Endothelial cell of hepatic sinusoid (primary cell): ENCODE measurements at regions not wholly inside any gene's neighbourhood (a gene's known extent, or its start where the extent isn't known, plus 50 kb on each side); places are given as distances from the start of the nearest gene placed in this dataset.

ENCODE experiments used
- in situ Hi-C: cut with HindIII; loops from 2 replicates; pipeline ENCODE4 v1.10.0; 2017; ENCODE audit warnings: low sequenced_read_pairs

DNA sequence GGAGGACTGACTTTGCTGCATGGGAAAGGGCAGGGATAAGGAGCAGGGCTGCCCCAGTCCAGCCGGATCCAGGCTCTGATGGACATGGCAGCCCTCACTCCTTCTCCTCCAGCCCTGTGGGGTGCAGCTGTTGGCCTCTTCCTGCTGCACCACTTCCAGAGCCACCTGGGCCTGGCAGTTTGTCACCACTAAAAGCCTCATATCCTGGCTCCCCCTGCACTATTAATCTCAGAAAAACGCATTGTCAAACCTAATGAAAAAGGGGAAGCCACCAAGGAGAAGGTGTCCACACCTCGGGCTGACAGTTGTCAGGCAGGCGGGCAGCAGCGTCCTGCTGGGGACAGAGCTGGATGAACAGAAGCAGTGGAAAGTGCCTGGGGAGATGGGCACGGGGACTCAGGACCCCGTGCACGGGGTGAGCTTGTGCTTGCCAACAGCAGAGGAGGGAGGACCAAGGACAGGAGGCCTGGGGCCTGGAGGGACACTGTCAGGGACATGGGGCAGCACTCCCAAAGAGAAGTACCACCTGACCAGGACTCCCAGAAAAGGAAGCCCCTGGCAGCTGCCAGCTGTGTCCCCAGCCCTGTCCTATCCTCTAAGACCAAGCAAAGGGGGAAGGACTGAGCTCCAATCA, 151.1 kb upstream of the TSHZ3 start:
- in situ Hi-C loops: no loop called here

DNA sequence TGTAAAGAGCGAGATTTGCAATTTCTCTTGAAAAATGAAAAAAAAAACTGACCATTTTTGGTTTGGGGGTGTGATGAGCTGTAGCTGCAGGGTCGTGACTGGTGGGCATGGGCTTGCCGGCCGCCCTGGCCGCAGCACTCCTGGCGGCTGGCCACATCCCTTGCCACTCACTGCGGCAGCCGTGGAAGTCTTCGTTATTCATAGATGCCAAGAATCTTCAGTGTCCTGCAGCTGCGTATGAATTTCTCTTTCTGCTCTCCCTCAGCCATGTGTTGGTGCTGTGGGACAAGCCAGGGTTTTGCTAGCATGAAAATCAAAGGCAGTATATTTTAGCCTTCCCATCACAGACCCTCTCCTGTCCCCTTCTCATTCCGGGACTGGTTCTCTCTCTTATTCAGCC, 151.7 kb upstream of the TSHZ3 start:
- in situ Hi-C loops: no loop called here

DNA sequence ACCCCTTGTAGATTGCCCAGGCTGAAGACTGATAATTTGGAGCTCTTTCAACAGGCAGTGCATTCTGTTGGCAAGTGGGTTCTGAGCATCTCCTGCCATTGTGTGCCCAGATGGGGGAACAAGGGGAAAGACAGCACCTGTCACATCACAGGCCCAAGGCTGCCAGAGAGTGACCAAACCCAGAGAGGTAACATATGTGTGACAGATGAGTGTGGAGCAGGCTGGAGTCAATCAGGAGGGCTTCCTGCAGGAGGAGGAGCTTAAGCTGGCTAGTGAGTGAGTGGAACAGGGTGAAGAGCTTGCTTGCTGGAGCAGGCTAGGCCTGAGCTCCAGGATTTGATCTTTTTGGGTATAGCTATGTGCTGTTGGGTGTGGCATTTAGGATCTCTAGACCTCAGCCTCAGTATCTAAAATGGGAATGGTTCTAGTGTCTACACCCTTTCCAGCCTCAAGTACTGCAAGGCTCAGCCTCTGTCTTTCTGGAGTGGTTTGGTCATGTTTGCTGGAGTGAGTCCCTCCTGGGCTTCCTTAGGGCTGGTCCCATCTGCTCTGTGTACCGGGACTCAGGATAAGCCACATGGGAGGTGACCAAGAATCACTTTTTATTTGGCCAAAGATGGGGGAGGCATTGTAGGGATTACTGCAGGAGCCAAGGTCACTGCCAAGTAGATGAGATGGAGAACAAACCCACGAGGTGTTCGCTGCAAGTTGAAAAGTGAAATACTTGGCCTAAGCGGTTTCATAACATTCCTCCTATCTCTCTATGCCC, 152.4 kb upstream of the TSHZ3 start:
- in situ Hi-C loops: no loop called here

DNA sequence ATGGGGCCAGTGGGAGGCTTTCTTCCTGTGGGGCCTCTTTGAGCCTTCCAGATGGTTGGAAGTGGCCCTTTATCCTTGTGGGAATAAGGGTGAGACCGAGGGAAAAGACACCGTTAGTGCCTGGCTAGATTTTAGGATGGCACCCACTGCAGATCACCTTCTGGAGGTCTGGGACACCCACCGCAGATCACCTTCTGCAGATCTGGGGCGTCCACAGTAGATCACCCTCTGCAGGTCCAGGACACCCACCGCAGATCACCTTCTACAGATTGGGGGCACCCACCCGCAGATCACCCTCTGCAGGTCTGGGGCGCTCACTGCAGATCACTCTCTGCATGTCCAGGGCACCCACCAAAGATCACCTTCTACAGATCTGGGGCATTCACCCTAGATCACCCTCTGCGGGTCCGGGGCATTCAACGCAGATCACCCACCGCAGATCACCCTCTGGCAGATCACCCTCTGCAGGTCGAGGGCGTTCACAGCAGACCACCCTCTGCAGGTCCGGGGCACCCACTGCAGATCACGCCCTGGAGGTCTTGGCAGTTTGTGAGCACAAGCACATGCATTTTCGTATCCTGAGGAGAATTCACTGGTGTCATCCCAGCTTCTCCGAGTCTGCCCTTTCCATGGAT, 153.4 kb upstream of the TSHZ3 start:
- in situ Hi-C loops: no loop called here

DNA sequence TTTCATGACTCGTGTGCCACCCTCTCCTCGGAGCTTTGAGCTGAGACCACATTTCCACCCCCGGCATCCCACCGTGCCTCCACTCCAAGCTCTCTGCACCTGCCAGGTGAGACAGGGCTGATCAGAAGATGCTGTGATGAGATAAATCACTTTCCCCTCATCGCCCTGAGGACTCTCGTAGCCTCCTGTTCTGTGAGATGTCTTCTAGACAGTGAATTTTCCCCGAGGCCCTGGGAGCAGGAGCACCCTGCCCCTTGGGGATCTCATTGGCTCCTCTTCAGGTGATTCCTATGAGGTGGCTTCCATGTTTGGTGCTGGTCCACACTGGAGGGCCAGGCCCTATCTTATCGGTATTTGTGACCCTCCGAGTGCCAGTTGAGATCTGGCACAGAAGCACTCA, 154.0 kb upstream of the TSHZ3 start:
- in situ Hi-C loops: no loop called here

DNA sequence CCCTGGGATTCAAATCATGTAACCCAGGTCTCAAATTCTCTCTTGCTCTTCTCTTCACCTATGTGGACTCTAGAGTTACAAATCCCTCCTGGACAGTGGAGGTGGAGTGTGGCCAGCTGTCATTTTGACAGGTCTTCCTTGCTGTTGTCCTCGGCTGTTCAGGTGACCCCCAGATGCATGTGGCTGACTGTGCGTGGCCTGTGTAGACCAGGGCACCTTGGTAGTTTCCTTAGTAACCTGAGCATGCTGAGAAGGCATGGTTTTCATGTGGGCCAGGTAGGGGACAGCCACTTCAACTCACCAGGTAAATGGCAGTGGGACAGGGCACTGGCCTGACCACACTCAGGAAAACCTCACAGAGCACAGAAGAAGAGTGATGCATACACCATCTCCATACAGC, 155.0 kb upstream of the TSHZ3 start:
- in situ Hi-C loops: no loop called here

DNA sequence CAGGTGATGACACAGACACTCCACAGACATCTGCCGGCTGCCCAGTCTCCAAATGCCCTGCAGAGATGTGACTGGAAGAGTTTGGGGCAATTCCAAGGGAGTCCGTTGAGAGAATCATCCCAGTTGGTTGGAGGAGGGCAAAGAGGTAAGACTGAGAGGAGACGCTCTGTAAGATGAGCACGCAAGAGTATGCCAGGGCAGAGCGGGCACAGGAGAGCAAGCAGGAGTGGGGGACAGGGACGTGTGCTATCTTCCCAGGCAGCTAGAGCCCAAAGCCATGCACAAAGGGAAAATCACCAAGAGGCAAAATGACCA, 156.3 kb upstream of the TSHZ3 start:
- in situ Hi-C loops: no loop called here

DNA sequence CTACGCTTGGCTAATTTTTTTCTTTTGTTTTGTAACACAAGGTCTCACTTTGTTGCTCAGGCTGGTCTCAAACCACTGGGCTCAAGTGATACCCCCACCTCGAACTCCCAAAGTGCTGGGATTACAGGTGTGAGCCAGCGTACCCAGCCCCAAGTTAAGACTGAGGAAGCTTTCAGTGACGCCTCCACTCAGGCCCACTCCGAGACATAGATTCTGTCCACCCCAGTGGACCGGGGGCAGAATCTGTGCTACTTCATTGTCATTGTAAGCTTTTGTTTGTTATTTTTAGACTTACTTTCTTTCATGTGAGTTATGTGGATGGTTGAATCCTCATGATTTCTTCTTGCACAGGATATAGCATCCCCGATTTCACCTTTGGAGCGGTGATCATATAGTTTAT, 156.9 kb upstream of the TSHZ3 start:
- in situ Hi-C loops: no loop called here

DNA sequence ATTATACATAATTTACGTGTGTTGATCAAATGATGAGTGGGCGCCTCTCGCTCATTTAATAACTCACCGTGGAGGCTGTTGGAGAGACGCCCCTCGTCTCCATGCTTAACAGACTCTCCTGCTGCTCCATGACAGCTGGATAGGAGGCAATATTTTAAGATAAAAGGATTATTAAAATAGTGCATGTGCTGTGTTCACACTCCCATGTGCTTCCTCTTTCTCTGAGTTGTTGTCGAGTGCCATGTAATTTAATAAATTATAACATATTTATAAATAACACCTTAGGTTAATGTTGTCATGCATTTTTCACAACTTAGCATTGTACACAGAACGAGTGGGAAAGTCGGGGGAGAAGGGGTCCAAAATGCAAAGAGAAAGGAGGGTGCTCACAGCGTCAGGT, 161.4 kb upstream of the TSHZ3 start:
- in situ Hi-C loops: no loop called here

DNA sequence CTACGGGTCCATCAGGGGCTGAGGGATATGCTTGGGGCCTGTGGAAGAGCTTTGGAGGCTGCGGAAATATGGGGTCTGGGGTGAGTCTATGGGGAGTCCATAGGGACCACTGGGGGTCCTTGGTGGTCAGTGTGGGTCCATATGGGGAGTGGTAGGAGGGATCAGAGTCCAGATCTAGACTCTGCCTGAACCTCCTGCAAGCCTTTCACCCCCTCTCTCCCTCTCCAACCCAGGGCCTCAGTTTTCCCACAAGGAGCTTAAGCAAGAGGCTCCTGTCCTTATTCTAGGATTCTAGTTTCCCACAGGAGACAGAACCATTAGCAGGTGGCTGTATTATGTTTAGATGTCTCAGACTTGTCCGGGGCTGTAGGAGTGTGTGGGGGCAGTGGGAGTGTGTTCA, 161.9 kb upstream of the TSHZ3 start:
- in situ Hi-C loops: no loop called here

DNA sequence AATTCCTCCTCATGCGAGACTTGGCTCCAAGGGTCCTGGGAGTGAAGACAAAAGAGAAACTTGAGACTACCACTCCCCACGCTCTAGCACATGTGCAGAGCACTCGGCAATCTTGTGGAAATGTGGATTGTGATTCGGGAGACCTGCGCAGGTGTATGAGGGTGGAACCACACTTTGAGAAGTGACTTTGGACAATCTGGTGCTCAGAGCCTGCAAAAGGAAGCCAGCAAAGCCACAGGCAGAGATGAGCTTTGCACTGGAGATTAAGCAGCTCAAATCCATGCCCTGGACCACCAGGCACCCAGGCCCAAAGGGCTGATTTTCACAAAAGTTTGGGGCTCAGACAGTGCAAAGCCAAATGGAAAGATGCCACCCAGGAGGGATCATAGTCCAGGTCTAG, 162.5 kb upstream of the TSHZ3 start:
- in situ Hi-C loops: no loop called here

DNA sequence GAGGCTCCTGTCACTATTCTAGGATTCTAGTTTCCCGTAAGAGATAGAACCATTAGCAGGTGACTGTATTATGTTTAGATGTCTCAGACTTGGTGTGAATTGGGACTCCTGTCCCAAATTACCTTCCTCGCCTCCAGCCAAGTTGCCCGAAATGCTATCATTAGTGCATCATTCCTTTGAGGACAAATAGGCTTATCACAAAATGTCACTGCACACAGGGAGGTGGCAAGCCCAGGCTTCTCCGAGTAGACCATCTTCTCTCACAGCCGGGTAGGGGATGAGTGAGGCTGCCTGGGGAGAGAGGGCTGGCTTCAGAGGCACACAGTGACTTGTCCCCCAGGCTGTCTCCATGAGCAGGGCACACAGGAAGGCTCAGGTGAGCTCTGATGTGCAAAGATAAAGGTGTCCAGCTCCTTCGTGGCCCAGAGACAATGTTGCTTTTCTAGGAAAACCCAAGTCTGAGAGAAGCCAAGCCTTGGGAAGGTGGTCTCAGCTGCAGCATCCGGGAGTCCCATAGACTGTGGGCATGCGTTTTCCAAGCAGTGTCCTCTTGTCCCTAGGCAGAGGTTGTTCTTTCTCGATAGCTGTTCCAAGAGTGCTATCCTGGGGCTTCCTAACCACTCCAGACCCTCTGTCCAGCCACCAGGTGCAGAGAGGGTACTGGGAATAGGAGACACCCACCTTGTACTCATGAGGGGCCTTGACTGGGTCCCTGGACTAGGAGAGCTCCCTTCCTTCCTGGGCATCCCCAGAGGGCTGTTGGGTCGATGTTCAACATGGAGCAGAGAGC, 163.1 kb upstream of the TSHZ3 start:
- in situ Hi-C loops: no loop called here

DNA sequence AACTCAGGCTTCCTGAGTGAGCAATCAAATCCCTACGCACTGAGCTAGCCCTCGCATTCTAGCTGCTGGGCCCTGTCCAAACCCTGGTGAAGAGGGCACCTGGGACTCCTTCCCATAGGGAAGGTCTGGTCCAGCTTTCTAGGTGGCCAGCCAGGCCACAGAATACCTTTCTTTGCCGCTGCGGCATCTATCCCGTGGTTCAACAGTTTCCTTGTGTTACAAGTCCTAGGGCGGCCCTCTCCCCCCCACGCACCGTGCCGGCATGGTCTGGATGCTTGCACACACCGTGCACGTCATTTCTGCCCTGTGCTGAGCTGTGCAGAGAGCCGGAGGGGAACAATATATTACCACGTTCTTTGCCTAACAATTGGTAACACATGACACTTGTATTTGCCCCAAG, 164.6 kb upstream of the TSHZ3 start:
- in situ Hi-C loops: no loop called here

DNA sequence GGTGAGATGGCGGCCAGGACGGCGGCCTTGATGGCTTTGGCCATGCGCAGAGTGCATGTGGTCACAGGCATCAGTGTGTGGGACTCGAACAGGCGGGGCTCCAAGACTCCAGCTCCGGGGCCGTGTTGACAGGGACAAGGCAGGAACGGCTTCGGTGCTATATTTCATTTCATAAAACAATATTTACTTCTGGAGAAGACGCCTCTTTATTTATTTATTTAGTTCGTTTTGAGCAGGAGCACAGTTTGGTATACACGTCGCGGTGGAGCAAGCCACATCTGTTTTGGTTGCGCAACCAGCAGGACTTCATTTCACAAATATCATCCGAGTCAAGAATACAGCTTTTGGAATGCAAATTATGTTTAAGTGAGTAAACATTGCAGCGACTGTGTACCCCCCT, 166.7 kb upstream of the TSHZ3 start:
- in situ Hi-C loops: no loop called here

DNA sequence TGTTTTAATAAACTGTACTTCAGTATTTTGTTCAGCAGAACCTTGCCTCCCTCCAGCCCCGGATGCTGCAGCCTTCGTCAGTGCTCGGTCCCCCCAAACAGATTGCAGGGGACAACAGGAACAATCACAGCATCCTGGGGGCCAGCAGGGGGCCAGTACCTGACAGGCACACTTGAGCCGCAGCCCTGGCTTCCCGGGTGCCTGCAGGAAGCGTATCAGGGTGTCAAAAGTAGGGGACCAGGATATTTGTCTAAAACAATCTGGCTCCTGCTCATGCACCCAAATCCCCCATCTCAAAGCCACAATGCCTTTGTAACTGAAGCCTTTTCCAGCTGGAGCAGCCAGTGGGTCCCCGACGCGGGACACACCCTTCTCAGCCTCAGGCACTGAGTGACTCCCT, 167.5 kb upstream of the TSHZ3 start:
- in situ Hi-C loops: no loop called here

DNA sequence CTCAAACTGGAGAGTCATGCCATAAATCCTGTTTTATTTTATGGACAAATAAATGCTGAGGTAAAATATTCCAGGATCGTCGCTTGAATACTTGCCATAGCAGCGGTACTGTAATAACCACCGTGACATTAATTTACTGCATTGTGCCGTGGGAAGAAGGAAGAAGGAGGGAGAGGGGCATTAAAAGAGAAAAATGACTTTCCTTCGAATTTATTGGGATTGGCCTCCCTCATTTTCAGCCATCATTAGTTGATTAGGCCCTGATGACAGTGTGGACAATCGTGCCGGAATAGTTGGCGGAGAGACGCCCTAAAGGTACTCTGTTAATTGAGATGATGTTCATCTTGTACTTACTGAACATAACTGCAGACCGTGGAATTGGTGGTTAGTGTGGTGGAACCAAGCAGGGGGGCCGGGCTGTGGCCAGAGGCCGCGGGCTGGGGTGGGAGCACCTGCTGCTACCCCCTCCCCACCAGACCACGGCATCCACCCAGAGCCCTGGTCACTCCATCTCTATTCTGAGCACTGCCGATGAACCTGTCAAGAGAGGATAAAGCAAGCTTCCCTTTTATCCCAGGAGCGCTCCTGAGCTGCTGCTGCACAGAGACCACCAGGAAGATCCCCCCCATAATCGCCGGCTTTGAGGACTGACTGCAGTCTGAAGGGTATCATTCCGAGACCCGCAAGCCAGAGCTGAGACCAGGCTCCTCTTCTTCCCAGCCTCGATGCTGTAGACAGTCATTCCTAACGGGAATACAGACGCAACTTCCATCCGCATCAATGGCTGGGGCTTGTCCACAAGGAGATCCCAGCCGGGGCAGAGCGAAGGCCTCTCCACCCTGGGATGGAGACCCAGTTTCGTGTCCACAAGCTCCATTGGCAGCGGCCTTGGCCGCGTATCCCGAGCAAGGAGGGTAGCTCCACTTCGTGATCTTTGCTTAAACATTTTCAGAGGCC, 168.3 kb upstream of the TSHZ3 start:
- in situ Hi-C loops: no loop called here

DNA sequence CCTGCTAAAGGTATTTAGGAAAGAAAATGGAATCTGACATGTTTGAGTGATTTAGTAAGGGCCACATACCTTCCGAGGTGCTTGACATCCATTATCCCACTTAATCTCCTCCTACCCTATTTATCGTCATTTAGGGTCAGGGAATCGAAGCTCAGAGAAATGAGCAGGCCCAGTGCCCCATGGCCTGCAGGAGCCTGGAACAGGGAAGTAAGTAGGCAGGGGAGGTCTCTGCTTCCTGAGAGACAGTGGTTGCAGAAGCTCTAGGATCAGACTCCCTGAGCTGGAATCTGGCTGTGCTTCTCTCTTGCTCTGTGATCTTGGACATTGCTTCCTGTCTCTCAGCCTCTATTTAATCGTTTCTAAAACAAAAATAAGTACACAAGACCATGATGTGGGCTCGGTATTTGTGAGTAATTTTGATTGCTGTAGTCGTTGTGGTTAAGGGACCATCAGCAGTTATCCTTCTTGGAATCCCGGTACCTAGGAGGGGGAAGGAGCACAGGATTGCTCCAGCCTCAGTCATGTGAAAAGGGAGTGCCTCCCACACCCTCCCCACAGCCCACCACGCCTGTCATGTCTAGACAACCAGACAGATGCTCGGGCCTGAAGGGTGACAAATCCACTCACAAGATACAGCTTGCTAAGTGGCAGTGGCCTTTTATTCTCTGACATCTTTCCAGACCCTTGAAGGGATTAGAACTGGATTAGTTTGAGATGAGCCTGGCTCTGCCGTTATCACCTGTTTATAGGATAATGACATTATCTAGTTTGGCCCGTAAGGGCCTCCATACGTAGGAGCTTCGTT, 169.2 kb upstream of the TSHZ3 start:
- in situ Hi-C loops: no loop called here

DNA sequence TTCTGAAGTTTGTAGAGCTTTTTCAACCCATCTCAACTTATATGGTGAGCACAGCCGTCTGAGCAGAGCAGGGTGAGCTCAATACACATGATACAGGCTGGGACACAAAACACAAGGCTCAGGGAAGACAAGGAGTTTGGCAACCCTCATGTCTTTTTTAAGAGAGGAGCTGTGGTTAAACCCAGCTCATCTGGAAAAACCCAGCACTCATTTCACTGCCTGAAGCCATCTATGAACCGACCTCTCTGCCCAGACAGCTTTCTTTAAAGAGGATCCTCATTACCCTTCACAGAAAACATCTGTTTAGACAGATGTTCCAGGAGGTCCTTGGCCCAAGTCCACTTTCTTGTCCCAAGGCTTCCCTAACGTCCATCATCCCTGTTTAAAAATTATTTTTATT, 170.0 kb upstream of the TSHZ3 start:
- in situ Hi-C loops: no loop called here

DNA sequence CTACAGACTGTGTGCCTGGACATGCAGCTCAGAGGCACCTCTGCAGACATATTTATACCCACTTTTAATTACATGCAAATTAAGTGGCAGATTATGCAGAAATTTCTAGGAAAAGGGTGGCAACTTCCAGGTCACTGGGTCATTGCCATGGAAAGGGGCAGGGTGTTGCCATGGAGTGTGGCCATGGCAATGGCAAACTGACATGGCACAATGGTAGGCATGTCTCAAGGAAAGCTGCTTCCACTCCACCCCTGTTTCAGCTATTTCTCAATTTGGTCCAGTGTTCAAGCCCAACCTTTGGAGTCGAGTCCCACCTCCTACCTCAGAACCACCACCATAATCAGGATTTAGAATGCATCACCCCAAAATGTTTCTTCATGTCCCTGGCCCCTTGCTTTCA, 170.7 kb upstream of the TSHZ3 start:
- in situ Hi-C loops: no loop called here

DNA sequence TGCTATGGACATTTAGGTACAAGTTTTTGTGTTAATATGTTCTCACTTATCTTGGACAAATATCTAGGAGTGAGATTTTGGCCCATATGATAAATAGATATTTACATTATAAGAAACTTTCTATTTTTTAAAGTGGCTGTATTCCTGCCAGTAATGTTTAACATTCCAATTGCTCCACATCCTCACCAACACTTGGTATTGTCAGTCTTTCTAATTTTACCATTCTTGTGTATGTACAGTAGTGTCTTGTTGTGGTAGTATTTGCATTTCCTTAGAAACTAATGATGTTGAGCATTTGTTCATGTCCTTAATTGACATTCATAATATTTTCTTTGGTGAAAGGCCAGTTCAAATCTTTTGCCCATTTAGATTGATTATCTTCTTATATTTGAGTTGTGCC, 171.4 kb upstream of the TSHZ3 start:
- in situ Hi-C loops: no loop called here
